ENCODE measurements at regions not wholly inside any gene's neighbourhood (a gene's known extent, or its start where the extent isn't known, plus 50 kb on each side); places are given as distances from the start of the nearest gene placed in this dataset.

DNA sequence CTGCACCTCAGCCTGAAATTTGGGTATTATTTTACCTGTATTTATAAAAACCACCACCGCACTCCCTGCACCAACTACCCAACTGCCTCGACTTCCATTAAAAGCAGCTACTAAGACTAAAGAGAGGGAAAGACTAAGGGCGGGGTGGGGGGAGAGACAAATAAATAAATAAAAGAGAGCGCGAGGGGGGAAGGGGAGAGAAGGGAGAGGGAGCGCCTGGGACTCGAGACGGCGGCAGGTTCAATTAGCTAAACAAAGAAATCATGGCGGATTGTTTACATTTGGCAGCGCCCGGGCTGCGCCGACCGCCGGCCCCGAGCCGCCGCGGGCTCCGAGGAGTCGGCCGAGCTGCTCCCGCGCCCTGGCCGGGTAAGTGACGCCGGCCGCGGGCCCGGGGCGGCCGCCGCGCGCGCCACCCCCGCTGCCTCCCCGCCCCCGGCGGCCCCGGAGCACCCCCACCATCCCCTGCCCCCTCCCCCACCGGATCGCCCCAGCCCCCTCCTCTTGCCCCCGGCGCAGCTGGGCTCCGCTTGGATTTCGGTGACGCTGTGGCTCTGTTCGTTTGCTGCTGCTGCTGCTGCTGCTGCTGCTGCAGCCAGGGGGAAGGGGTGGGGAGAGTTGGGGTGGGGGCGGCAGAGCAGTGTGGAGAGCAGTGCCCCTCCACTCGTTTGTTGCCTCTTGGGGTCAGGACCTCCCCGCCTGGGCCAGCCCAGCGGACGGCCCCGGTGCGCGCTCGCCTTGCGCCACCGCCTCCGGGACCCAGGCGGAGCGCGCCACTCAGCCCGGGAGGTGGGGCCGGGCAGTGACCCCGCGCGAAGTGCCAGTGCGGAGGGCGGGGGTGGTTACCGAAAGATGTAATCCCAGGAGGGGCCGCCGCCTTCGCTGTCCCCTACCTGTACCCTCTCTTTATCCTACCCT, 187.2 kb upstream of the FANCL start:
- TF ChIP-seq POLR2A (IDR thresholded peaks at IDR 0.05; ENCODE audit: low read length) (no peak), GATA1 (IDR thresholded peaks at IDR 0.05; ENCODE audit: low read depth, low read length) (no peak)
